ENCODE measurements at regions not wholly inside any gene's neighbourhood (a gene's known extent, or its start where the extent isn't known, plus 50 kb on each side); places are given as distances from the start of the nearest gene placed in this dataset.

- no peaks in the 10 kb centered on the region for H3K4me1 Mint-ChIP-seq
- H3K36me3 Mint-ChIP-seq: peaks cover 0 to 8% of the 10 kb centered on the region in 2 donors
- peaks cover 15 to 40% (median 27%) of the 10 kb centered on the region in 3 donors for H3K27me3 Mint-ChIP-seq
- H3K27ac Mint-ChIP-seq: no peak overlapping the region
- H3K4me3 Mint-ChIP-seq: no peak overlapping the region
- peaks cover 0 to 6% (median 2%) of the 10 kb centered on the region in 7 donors for H3K9me3 Mint-ChIP-seq
- DNase-seq (no peak), ATAC-seq (ENCODE audit: low read depth in 2 of 2) (no peak)
Observed at GRCh38 chr9:109830545-109830944, 50.5 kb downstream of the PALM2AKAP2 start.

GRCh38 chr9:109831998-109832658 is 52.1 kb downstream of the PALM2AKAP2 start:
- peaks cover 18 to 50% (median 40%) of the 10 kb centered on the region in 3 donors for H3K27me3 Mint-ChIP-seq
- H3K4me3 Mint-ChIP-seq: no peak overlapping the region
- peaks cover 0 to 8% of the 10 kb centered on the region in 2 donors for H3K36me3 Mint-ChIP-seq
- DNase-seq: no peak
- ATAC-seq (ENCODE audit: low read depth in 2 of 2): no peak
- no peak overlapping the region for H3K27ac Mint-ChIP-seq
- H3K9me3 Mint-ChIP-seq: peaks cover 0 to 9% (median 2%) of the 10 kb centered on the region in 7 donors
- H3K4me1 Mint-ChIP-seq: no peaks in the 10 kb centered on the region

- Mint-ChIP-seq H3K27me3 (peaks cover 13 to 53% (median 51%) of the 10 kb centered on the region in 3 donors), H3K36me3 (peaks cover 0 to 8% of the 10 kb centered on the region in 2 donors), H3K4me3 (no peak overlapping the region), H3K9me3 (peaks cover 0 to 9% (median 3%) of the 10 kb centered on the region in 7 donors), H3K4me1 (no peaks in the 10 kb centered on the region), H3K27ac (peak overlapping the region in 1 of 6 donors; percentile 54)
- ATAC-seq (ENCODE audit: low read depth in 2 of 2): no peak
- DNase-seq: no peak
Observed at GRCh38 chr9:109834855-109835254, 54.9 kb downstream of the PALM2AKAP2 start.

GRCh38 chr9:109843641-109844040 is 63.6 kb downstream of the PALM2AKAP2 start:
- Mint-ChIP-seq H3K9me3 (peaks cover 0 to 2% (median 0%) of the 10 kb centered on the region in 7 donors), H3K27ac (no peak overlapping the region), H3K27me3 (peaks cover 8 to 20% (median 17%) of the 10 kb centered on the region in 3 donors), H3K36me3 (no peaks in the 10 kb centered on the region), H3K4me3 (no peak overlapping the region), H3K4me1 (no peaks in the 10 kb centered on the region)
- no peak for ATAC-seq (ENCODE audit: low read depth in 2 of 2)
- no peak for DNase-seq

- Mint-ChIP-seq H3K9me3 (peaks cover 0 to 2% (median 0%) of the 10 kb centered on the region in 7 donors), H3K4me1 (no peaks in the 10 kb centered on the region), H3K4me3 (no peak overlapping the region), H3K27ac (no peak overlapping the region), H3K36me3 (no peaks in the 10 kb centered on the region), H3K27me3 (peaks cover 4 to 25% (median 15%) of the 10 kb centered on the region in 3 donors)
- ATAC-seq (ENCODE audit: low read depth in 2 of 2) (no peak), DNase-seq (no peak)
Observed at GRCh38 chr9:109845226-109845625, 65.2 kb downstream of the PALM2AKAP2 start.

GRCh38 chr9:109846776-109847175 is 66.8 kb downstream of the PALM2AKAP2 start:
- Mint-ChIP-seq H3K9me3 (no peaks in the 10 kb centered on the region), H3K4me3 (no peak overlapping the region), H3K27me3 (peaks cover 7 to 32% (median 15%) of the 10 kb centered on the region in 3 donors), H3K36me3 (no peaks in the 10 kb centered on the region), H3K4me1 (no peaks in the 10 kb centered on the region), H3K27ac (no peak overlapping the region)
- ATAC-seq (ENCODE audit: low read depth in 2 of 2) (no peak), DNase-seq (no peak)

- Mint-ChIP-seq H3K9me3 (peaks cover 0 to 11% (median 4%) of the 10 kb centered on the region in 7 donors), H3K4me3 (no peak overlapping the region), H3K36me3 (no peaks in the 10 kb centered on the region), H3K27me3 (peaks cover 17 to 46% (median 37%) of the 10 kb centered on the region in 3 donors), H3K27ac (no peak overlapping the region), H3K4me1 (no peaks in the 10 kb centered on the region)
- ATAC-seq (ENCODE audit: low read depth in 2 of 2) (no peak), DNase-seq (no peak)
Observed at GRCh38 chr9:109852556-109852955, 72.6 kb downstream of the PALM2AKAP2 start.

GRCh38 chr9:109855540-109855939 is 75.5 kb downstream of the PALM2AKAP2 start:
- Mint-ChIP-seq H3K4me1 (no peaks in the 10 kb centered on the region), H3K9me3 (peaks cover 0 to 11% (median 4%) of the 10 kb centered on the region in 7 donors), H3K4me3 (no peak overlapping the region), H3K27me3 (peaks cover 17 to 30% (median 29%) of the 10 kb centered on the region in 3 donors), H3K27ac (no peak overlapping the region), H3K36me3 (no peaks in the 10 kb centered on the region)
- DNase-seq: no peak
- ATAC-seq (ENCODE audit: low read depth in 2 of 2): no peak

GRCh38 chr9:109856785-109857184 is 76.8 kb downstream of the PALM2AKAP2 start:
- Mint-ChIP-seq H3K4me3 (no peak overlapping the region), H3K4me1 (no peaks in the 10 kb centered on the region), H3K27me3 (peaks cover 14 to 29% (median 22%) of the 10 kb centered on the region in 3 donors), H3K27ac (no peak overlapping the region), H3K36me3 (no peaks in the 10 kb centered on the region), H3K9me3 (peaks cover 0 to 11% (median 4%) of the 10 kb centered on the region in 7 donors)
- ATAC-seq (ENCODE audit: low read depth in 2 of 2) (no peak), DNase-seq (no peak)

GRCh38 chr9:109857336-109857735 is 77.3 kb downstream of the PALM2AKAP2 start:
- DNase-seq (no peak), ATAC-seq (ENCODE audit: low read depth in 2 of 2) (no peak)
- Mint-ChIP-seq H3K4me1 (no peaks in the 10 kb centered on the region), H3K4me3 (no peak overlapping the region), H3K9me3 (peaks cover 0 to 8% (median 2%) of the 10 kb centered on the region in 7 donors), H3K36me3 (no peaks in the 10 kb centered on the region), H3K27ac (no peak overlapping the region), H3K27me3 (peaks cover 14 to 27% (median 20%) of the 10 kb centered on the region in 3 donors)

- H3K4me1 Mint-ChIP-seq: no peaks in the 10 kb centered on the region
- ATAC-seq (ENCODE audit: low read depth in 2 of 2): no peak
- no peak for DNase-seq
Observed at GRCh38 chr9:109859447-109859846, 79.4 kb downstream of the PALM2AKAP2 start.

GRCh38 chr9:109860521-109860920 is 80.5 kb downstream of the PALM2AKAP2 start:
- Mint-ChIP-seq H3K4me1 (no peaks in the 10 kb centered on the region), H3K27me3 (peaks cover 4 to 8% (median 6%) of the 10 kb centered on the region in 3 donors), H3K27ac (peak overlapping the region in 1 of 6 donors; percentile 3), H3K9me3 (no peaks in the 10 kb centered on the region), H3K36me3 (no peaks in the 10 kb centered on the region), H3K4me3 (no peak overlapping the region)
- DNase-seq: no peak
- ATAC-seq (ENCODE audit: low read depth in 2 of 2): no peak

More at GRCh38 chr9:109859447-109859846, 79.4 kb downstream of the PALM2AKAP2 start:
- H3K9me3 Mint-ChIP-seq: no peaks in the 10 kb centered on the region
- peaks cover 6 to 11% (median 8%) of the 10 kb centered on the region in 3 donors for H3K27me3 Mint-ChIP-seq
- H3K36me3 Mint-ChIP-seq: no peaks in the 10 kb centered on the region
- H3K27ac Mint-ChIP-seq: no peak overlapping the region
- H3K4me3 Mint-ChIP-seq: no peak overlapping the region

GRCh38 chr9:109861499-109861898 is 81.5 kb downstream of the PALM2AKAP2 start:
- no peak for DNase-seq

GRCh38 chr9:109861918-109862317 is 81.9 kb downstream of the PALM2AKAP2 start:
- no peak for DNase-seq
- H3K4me3 Mint-ChIP-seq: no peak overlapping the region
- H3K27me3 Mint-ChIP-seq: peaks cover 6 to 15% (median 8%) of the 10 kb centered on the region in 3 donors
- no peaks in the 10 kb centered on the region for H3K4me1 Mint-ChIP-seq
- no peaks in the 10 kb centered on the region for H3K36me3 Mint-ChIP-seq
- no peak overlapping the region for H3K27ac Mint-ChIP-seq
- no peak for ATAC-seq (ENCODE audit: low read depth in 2 of 2)
- no peaks in the 10 kb centered on the region for H3K9me3 Mint-ChIP-seq

More at GRCh38 chr9:109861499-109861898, 81.5 kb downstream of the PALM2AKAP2 start:
- Mint-ChIP-seq H3K36me3 (no peaks in the 10 kb centered on the region), H3K4me1 (no peaks in the 10 kb centered on the region), H3K9me3 (no peaks in the 10 kb centered on the region), H3K4me3 (no peak overlapping the region), H3K27ac (no peak overlapping the region), H3K27me3 (peaks cover 3 to 11% (median 8%) of the 10 kb centered on the region in 3 donors)
- ATAC-seq (ENCODE audit: low read depth in 2 of 2): no peak
